Testis (tissue), 2 donors: ENCODE measurements at regions not wholly inside any gene's neighbourhood (a gene's known extent, or its start where the extent isn't known, plus 50 kb on each side); places are given as distances from the start of the nearest gene placed in this dataset.

Experiments
- DNase-seq: peaks from one replicate; pipeline ENCODE4 v3.0.0-alpha.2; 2019
- H3K27ac ChIP-seq, 2 donors: fragments of 200-600 bp; sonication (generic); one replicate each; pipeline ENCODE4 v1.5.1; 2019
- H3K27me3 ChIP-seq: fragments of 200-600 bp; sonication (generic); one replicate; pipeline ENCODE4 v1.5.1; 2019
- H3K36me3 ChIP-seq: fragments of 200-600 bp; sonication (generic); one replicate; pipeline ENCODE4 v1.5.1; 2017; ENCODE audit warnings: low read depth; ENCODE audit errors: missing control alignments
- H3K4me1 ChIP-seq: fragments of 200-600 bp; sonication (generic); one replicate; pipeline ENCODE4 v1.5.1; 2019
- H3K4me3 ChIP-seq, 2 donors: fragments of 200-600 bp; sonication (generic); one replicate each; pipeline ENCODE4 v1.5.1; 2017 to 2019
- H3K9me3 ChIP-seq: fragments of 200-600 bp; sonication (generic); one replicate; pipeline ENCODE4 v1.5.1; 2017
- CTCF ChIP-seq, 3 experiments: fragments of 450-650 bp in 2 of 3; fragments of 200-600 bp in 1 of 3; sonication (generic) in 1 of 3; IDR thresholded peaks; one replicate each; pipeline ENCODE4 v1.5.1; 2016 to 2019; ENCODE audit warnings: antibody characterized with exemption in 3 of 3, mild to moderate bottlenecking in 2 of 3, moderate library complexity in 1 of 3
- POLR2A ChIP-seq: fragments of 450-650 bp; IDR thresholded peaks from one replicate; pipeline ENCODE4 v1.6.1; 2017; ENCODE audit warnings: antibody characterized with exemption, mild to moderate bottlenecking, moderate library complexity
- WGBS, 2 donors: methylation state at CpG; one replicate each; pipeline ENCODE4 v1.1.5; 2018; 5-methylcytosine and 5-hydroxymethylcytosine counted together
- intact Hi-C: fragments of 100-400 bp; cut with DNase I; formaldehyde crosslinking; loops from one replicate; pipeline ENCODE4 v1.15.1; 2023; ENCODE audit warnings: low total_unique reads

DNA sequence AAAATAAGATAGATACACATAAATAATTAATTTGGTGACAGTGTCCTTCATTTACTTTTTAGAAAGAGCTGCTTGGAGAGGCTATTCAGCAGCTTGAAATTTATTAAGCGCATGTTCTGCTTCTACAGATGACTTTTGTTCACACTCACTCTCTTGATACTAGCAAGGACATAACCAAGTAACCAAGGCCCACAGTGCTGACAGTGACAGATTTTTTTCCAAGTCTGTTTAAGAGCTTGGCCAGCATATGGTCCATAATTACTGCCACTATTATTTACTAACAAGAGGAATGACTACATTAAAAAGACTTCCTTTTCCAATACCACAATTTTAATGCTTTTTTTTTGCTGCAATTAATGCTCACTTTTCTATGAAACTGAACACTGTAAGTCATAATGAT lies 673.7 kb upstream of the MIR17HG start:
- DNase-seq = no peak
- intact Hi-C loops = no loop called here
- Histone ChIP-seq H3K4me3 (no peak overlapping the region), H3K9me3 (no peaks in the 10 kb centered on the region), H3K27ac (no peak overlapping the region), H3K4me1 (no peaks in the 10 kb centered on the region), H3K27me3 (no peaks in the 10 kb centered on the region), H3K36me3 (no peaks in the 10 kb centered on the region)
- WGBS, 2 donors = 84 to 96% methylated on average over 1 of the region's 1 CpG
- TF ChIP-seq POLR2A = no peak

GRCh38 chr13:90675129-90675528 lies 672.4 kb upstream of the MIR17HG start:
- 90 to 99% methylated on average over 2 of the region's 2 CpGs for WGBS, 2 donors
- H3K4me1 ChIP-seq = no peaks in the 10 kb centered on the region
- no peak overlapping the region for H3K27ac ChIP-seq
- no peak for DNase-seq
- H3K36me3 ChIP-seq = no peaks in the 10 kb centered on the region
- H3K27me3 ChIP-seq = no peaks in the 10 kb centered on the region
- no peak for TF ChIP-seq CTCF (IDR thresholded peaks at IDR 0.05)
- no peak for TF ChIP-seq POLR2A
- no peaks in the 10 kb centered on the region for H3K9me3 ChIP-seq
- no peak overlapping the region for H3K4me3 ChIP-seq
- intact Hi-C loops = no loop called here

- no peak overlapping the region for H3K27ac ChIP-seq
- H3K4me3 ChIP-seq = no peak overlapping the region
- no peaks in the 10 kb centered on the region for H3K36me3 ChIP-seq
- H3K9me3 ChIP-seq = no peaks in the 10 kb centered on the region
- no peaks in the 10 kb centered on the region for H3K4me1 ChIP-seq
- 72 to 76% methylated on average over 3 of the region's 3 CpGs for WGBS, 2 donors
- TF ChIP-seq POLR2A = no peak
- TF ChIP-seq CTCF (IDR thresholded peaks at IDR 0.05) = no peak
- no peak for DNase-seq
- H3K27me3 ChIP-seq = no peaks in the 10 kb centered on the region
- intact Hi-C loops = no loop called here
These were observed 666.7 kb upstream of the MIR17HG start for GRCh38 chr13:90680826-90681225.

GRCh38 chr13:90683711-90684131 lies 663.8 kb upstream of the MIR17HG start:
- Histone ChIP-seq H3K4me3 (no peak overlapping the region), H3K9me3 (no peaks in the 10 kb centered on the region), H3K27ac (no peak overlapping the region), H3K27me3 (no peaks in the 10 kb centered on the region), H3K4me1 (no peaks in the 10 kb centered on the region), H3K36me3 (no peaks in the 10 kb centered on the region)
- intact Hi-C loops = no loop called here
- no peak for TF ChIP-seq POLR2A
- no peak for TF ChIP-seq CTCF (IDR thresholded peaks at IDR 0.05)
- DNase-seq = no peak
- 85 to 88% methylated on average over 6 of the region's 6 CpGs for WGBS, 2 donors

DNA sequence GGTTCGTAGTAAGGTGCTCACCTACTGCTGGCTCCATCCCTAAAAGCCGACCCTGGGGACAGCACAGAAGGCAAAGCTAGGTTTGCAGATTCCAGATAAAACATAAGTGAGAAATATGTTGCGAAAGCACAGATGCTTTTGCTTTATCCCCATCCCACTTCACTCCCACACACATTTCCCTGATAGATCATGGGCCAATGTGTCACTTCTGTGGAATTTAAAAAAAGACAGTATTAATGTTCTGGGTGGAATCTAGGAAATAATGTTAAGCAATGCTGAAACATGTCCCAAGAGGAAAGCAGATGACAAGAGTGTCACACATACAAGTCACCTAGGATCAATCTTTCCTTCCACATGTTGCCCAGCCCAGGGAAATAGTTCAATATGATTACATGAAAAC lies 661.0 kb upstream of the MIR17HG start:
- Histone ChIP-seq H3K4me1 (peaks cover 9% of the 10 kb centered on the region), H3K27ac (no peak overlapping the region), H3K27me3 (no peaks in the 10 kb centered on the region), H3K36me3 (no peaks in the 10 kb centered on the region), H3K9me3 (no peaks in the 10 kb centered on the region), H3K4me3 (no peak overlapping the region)
- 57% methylated on average over 3 of the region's 3 CpGs for WGBS, 2 donors
- TF ChIP-seq POLR2A = no peak
- no peak for TF ChIP-seq CTCF (IDR thresholded peaks at IDR 0.05)
- intact Hi-C loops = no loop called here
- DNase-seq = no peak
